HG03442 (cell line): ENCODE measurements at regions not wholly inside any gene's neighbourhood (a gene's known extent, or its start where the extent isn't known, plus 50 kb on each side); places are given as distances from the start of the nearest gene placed in this dataset.
"Not testable (repeated sequence)": the region's sequence is repeated elsewhere in the genome, so short reads cannot be mapped to it uniquely, and the experiment has no call there.

ENCODE experiments used
- ATAC-seq: cut with Tn5 transposase; IDR thresholded peaks from one replicate; pipeline ENCODE4 v1.9.1; 2021; ENCODE audit warnings: mild to moderate bottlenecking, moderate library complexity; ENCODE audit not compliant: unreplicated experiment

DNA sequence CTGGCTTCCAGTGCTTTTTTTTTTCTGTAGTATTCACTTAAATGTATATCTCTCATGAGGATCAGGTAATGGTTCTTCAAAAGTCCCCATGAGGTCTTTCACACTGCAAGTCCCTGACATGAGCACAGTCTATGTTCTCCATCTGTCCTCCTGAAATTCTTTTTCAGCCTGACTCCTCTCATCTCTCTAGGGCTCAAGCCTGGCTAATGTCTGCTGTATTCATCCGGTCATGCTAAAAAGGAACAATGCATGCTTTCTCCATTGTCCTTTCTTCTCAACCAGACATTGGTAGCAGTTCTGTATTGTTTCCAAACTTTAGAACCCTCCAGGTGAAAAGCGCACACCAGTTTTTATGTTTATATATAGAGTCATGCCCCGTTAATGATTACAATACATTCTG lies 368.3 kb upstream of the OLFM3 start:
- no peak for ATAC-seq

- no peak for ATAC-seq
Measured at GRCh38 chr1:102336602-102337001, 339.9 kb upstream of the OLFM3 start.

DNA sequence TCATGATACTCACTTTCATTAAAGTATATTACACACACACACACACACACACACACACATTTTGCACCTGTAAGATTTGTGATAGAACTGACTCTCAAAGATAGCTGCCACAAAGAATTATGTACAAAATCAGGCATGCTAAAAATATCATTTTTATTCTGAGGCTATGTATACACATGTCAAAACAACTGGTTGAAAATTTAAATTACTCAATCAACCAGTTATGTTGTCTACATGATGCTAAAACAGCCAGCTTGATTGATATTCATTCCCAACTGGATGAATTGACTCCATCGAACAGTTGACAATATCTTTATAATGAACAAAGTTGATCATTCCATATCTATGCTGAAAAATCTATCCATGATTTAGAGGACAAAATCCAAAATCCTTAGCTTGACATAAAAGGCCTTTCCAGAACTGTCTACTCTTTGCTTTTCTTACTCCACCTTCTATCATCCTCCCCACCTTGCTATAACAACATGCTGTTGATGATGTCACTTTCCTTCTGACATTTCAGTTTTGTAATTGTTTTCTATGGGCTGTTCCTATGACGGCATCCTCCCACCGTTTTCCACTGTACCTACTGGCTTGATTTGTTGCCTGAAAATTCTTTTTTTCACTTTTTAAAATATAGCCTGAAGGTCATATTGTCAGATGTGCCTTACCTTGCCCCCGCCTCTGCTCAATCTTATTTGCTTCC lies 321.5 kb upstream of the OLFM3 start:
- no peak for ATAC-seq

DNA sequence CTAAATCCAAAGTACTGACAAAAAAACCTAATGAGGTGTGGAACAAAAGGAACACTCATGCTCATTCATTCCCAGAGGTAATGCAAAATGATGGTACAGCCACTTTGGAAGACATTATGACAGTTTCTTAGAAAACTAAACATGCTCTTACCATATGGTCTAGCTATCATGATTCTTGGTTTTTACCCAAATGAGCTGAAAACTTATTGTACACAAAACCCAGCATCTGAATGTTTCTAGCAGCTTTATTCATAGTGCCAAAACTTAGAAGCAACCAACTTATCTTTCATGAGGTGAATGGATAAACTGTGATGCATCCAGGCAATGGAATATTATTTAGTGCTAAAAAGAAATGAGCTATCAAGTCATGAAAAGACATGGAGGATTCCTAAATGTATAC lies 318.4 kb upstream of the OLFM3 start:
- ATAC-seq: no peak

- ATAC-seq: no peak
Measured at GRCh38 chr1:102296116-102296515, 299.4 kb upstream of the OLFM3 start.

DNA sequence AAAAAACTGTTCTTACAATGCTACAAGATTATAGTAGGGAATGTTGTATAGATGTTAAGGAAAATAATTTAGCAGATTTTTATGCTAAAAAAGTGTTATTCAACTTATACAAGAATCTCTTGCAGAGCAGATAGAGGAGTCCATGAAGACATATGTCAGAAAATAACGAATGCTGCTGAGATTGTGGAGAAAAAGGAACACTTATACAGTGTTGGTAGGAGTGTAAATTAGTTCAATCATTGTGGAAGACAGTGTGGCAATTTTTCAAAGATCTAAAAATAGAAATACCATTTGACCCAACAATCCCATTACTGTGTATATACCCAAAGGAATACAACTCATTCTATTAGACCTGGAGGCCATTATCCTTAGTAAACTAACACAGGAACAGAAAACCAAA lies 286.2 kb upstream of the OLFM3 start:
- ATAC-seq: no peak

- ATAC-seq: no peak
Measured at GRCh38 chr1:102262994-102263393, 266.3 kb upstream of the OLFM3 start.

DNA sequence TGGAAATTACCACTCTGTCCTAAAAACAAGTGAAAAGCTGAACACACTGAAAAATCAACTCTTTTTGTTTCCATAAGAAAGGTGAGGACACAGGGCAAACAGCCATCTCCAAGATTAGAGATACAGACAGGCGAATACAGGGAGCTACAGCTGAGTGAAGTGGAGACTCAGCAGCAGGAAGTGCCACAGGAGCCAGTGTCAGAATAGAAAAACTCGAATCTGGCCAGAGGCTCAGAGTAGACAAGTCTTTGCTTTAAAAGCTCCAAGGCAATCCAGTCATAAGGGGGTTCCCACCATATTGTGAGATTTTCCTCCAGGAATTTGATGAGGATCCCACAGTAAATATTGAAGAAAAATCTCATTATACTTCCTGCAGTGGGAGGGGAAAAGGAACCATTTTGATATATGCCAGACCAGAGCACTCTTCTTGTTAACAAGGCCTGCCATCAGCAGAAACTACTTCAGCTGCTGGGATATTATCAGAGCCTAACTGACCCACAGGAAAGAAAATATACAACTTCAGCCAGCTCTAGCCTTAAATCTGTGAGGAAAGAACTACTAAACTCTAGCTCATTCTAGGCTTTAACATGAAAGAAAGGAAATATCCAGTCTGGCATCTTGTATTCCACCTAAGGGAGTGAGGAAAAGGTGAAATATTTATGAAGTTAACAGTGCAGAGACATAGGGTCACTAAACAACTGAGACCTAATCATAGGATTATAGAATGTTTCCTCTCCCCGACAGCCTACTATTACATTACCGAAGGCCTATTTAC lies 256.2 kb upstream of the OLFM3 start:
- no peak for ATAC-seq

GRCh38 chr1:102241431-102242338 lies 245.0 kb upstream of the OLFM3 start:
- ATAC-seq: peak; percentile 70

DNA sequence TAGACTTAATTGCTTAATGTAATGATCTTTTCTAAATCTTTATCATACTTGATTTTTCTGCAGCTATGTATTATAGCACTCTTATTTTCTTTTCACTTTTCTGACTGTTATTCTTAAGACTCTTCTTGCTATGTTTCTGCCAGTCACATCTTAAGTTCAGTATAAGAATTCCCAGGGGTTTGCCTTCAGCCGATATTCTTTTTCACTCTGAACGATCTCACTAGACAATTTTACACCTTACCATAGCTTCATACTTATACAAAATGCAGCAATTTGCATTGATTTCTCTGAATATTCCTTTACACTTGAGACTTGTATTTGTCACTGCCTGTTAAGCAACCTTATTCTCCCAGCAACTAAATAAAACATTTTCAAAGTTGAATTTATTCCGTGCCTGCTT lies 242.5 kb upstream of the OLFM3 start:
- no peak for ATAC-seq

DNA sequence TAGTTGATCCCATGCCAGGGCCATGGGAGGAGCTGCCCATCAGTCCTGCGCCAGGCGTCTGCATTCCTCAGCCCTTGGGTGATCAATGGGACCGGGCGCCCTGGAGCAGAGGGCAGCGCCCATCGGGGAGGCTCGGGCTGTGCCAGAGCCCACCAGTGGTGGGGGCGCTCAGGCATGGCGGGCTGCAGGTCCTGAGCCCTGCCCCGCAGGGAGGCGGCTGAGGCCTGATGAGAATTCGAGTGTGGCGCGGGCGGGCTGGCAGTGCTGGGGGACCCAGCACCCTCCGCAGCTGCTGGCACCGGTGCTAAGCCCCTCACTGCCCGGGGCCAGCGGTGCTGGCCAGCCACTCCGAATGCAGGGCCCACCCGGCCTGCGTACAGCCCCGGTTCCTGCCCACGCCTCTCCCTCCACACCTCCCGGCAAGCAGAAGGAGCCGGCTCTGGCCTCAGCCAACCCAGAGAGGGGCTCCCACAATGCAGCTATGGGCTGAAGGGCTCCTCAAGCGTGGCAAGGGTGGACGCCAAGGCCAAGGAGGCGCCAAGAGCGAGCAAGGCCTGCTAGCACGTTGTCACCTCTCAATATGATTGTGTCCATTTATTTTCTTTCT lies 238.1 kb upstream of the OLFM3 start:
- no peak for ATAC-seq

DNA sequence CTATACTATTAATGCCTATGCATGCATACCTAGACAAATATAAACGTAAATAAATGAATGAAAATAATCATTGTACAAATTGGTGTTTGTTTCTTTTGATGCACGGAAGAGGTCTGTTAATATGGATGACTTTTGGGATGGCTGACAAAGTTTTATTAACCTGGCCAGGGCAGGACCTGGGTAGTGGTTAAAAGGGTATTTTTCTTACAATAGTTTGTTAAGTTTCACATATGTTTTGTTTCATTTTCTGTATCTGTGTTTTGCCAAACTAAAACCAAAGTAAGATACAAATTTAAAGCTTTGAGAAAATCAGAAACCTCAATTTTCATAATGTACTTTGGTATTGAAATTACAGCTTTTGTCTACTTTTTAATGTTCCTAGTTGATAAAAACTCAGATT lies 222.7 kb upstream of the OLFM3 start:
- ATAC-seq: no peak

DNA sequence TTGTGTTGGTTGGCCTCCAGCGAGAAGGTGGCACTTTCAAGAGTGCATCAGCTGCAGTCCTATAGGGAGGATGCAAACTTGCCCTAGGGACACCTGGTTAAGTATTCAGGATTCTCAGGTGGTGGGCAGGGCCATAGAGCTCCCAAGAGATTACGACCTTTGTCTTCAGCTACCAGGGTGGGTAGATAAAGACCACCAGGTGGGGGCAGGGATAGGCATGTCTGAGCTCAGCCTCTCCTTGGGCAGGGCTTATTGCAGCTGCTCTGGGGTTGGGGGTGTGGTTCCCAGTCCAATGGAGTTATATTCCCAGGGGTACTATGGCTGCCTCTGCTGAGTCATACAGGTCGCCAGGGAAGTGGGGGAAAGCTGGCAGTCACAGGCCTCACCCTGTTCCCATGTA lies 214.2 kb upstream of the OLFM3 start:
- ATAC-seq: not testable (repeated sequence)

- ATAC-seq: peak; percentile 65
Measured at GRCh38 chr1:102191723-102192122, 195.0 kb upstream of the OLFM3 start.

- ATAC-seq: no peak
Measured at GRCh38 chr1:102190429-102190828, 193.7 kb upstream of the OLFM3 start.

GRCh38 chr1:102186536-102186935 lies 189.8 kb upstream of the OLFM3 start:
- no peak for ATAC-seq

- ATAC-seq: no peak
Measured at GRCh38 chr1:102185260-102185659, 188.5 kb upstream of the OLFM3 start.

- no peak for ATAC-seq
Measured at GRCh38 chr1:102184477-102184876, 187.8 kb upstream of the OLFM3 start.

DNA sequence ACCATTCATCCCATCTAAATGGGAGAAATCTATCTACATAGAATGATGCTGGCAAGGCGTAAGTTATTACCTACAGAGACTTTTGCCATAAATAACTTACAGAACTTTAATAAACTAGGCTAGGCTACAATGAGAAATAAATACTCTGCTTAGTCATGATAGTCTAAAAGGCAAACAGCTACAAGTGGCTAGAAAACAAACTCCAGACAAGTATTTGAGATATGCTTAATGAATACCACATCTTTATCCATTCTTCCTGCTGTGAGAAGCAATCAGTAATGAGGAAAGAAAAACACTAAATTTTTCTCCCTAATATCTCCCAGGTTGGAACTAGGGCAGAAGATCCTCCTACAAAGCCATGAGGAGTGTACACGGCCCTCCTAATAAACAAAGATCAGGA lies 187.0 kb upstream of the OLFM3 start:
- no peak for ATAC-seq

DNA sequence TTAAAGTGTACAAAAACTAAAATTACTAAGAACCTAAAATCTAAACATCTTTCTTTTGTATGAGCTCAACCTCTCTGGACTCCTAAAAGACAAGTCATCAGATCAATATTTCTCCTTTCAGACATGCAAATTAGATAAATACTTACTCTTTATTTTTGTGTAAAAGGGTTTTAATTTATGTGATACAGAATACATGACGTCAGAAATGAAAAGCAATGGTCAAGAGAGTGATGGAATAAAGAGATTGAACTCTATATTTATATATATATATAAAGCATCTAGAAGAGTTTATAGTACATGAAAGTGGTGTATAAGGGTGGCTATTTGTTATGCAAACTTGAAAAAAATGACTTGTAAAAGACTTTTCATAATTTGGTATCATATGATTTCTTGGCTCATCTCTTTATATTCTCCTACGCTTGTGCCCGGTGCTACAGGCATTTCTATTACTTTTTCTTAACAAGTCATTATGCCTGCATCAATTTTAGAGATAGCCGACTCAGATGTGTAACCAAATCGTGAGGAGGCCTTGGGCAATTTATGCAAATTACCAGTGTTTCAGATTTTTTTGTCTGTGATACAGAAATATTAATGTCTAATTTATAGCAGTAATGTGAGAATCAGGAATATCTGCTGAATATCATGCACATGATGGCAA lies 186.0 kb upstream of the OLFM3 start:
- no peak for ATAC-seq

GRCh38 chr1:102181341-102181740 lies 184.6 kb upstream of the OLFM3 start:
- no peak for ATAC-seq
